ENCODE measurements at regions not wholly inside any gene's neighbourhood (a gene's known extent, or its start where the extent isn't known, plus 50 kb on each side); places are given as distances from the start of the nearest gene placed in this dataset.

DNA sequence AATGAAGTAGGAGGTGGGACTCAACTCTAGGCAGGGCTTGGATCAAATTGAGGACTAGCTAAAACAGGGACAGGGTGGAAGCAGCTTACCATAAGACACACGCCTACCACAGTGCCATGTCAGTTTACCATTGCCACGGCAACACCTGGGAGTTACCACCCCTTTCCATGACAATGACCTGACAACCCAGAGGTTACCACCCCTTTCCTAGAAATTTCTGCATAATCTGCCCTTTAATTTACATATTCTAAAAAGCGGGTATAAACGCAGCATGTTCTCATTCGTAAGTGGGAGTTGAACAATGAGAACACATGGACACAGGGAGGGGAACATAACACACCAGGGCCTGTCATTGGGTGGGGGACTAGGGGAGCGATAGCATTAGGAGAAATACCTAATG, 72.7 kb downstream of the GCC1 start:
- H3K4me1 ChIP-seq (ENCODE audit: control insufficient read depth, extremely low read depth, insufficient read depth, low read length) = no peaks in the 10 kb centered on the region
- peaks cover 4% of the 10 kb centered on the region in 2 experiments for H3K27me3 ChIP-seq (ENCODE audit: control insufficient read depth in 2 of 2, insufficient read depth in 2 of 2, low read length in 2 of 2)
- intact Hi-C loops (cut with micrococcal nuclease) (loop anchor here (5.0 kb wide), 1 partner anchor 710 kb away; no protein-coding TSS in a partner anchor), dilution Hi-C loops (cut with MboI; ENCODE audit: extremely low pct_ligation_motif_present, low sequenced_read_pairs) (no loop called here)
- H3K9me3 ChIP-seq (replicated peaks; ENCODE audit: control insufficient read depth, insufficient read depth, low read length) = no peaks in the 10 kb centered on the region
- FAIRE-seq (no peak), DNase-seq (ENCODE audit: low read depth, low spot score) (no peak)
- H3K36me3 ChIP-seq (ENCODE audit: control insufficient read depth in 2 of 2, extremely low read depth in 1 of 2, insufficient read depth in 2 of 2, low read length in 2 of 2) = no peaks in the 10 kb centered on the region
- H3K4me3 ChIP-seq (replicated peaks in 1 of 3; ENCODE audit: insufficient read depth in 1 of 3, low read depth in 1 of 3, low read length in 3 of 3) = no peak overlapping the region
- H3K9ac ChIP-seq (replicated peaks; ENCODE audit: extremely low read depth, insufficient read depth, low read length) = no peak overlapping the region
- H3K27ac ChIP-seq (ENCODE audit: insufficient read depth, low read depth, low read length) = no peak overlapping the region
- no peaks in the 10 kb centered on the region for H3K79me2 ChIP-seq (ENCODE audit: control insufficient read depth, insufficient read depth, low read length)
- H3K9me1 ChIP-seq (replicated peaks; ENCODE audit: control insufficient read depth, extremely low read depth, insufficient read depth, low read length) = no peaks in the 10 kb centered on the region
- BruUV-seq (replicated peaks) = no TSS peak
- ChIA-PET CTCF (interaction anchor here (0.7 to 1.1 kb wide), 2 partner anchors 165 to 710 kb away, joined by 3 to 6 read pairs; no protein-coding TSS in a partner anchor), POLR2A (no interaction called here)
- no peak overlapping the region for H3K4me2 ChIP-seq (ENCODE audit: insufficient read depth, low read length)
- TF ChIP-seq MAX (IDR thresholded peaks at IDR 0.05; ENCODE audit: insufficient read depth, insufficient read length) (no peak), MYC (IDR thresholded peaks at IDR 0.05; ENCODE audit: low read depth, low read length) (no peak), EZH2 (IDR thresholded peaks at IDR 0.05; ENCODE audit: borderline replicate concordance, low read depth, low read length, severe bottlenecking) (no peak), JUN (IDR thresholded peaks at IDR 0.05; ENCODE audit: borderline replicate concordance, insufficient read depth, insufficient read length, low read depth) (no peak), FOS (IDR thresholded peaks at IDR 0.05; ENCODE audit: borderline replicate concordance, insufficient read depth, low read length) (no peak), GATA2 (IDR thresholded peaks at IDR 0.05; ENCODE audit: insufficient read depth, insufficient read length, low read depth, low read length) (no peak), POLR2A (IDR thresholded peaks at IDR 0.05; ENCODE audit: low read depth, low read length) (no peak), POLR2AphosphoS5 (IDR thresholded peaks at IDR 0.05; ENCODE audit: insufficient read depth, low read depth, low read length) (no peak)
- TF ChIP-seq, protein P1, sequence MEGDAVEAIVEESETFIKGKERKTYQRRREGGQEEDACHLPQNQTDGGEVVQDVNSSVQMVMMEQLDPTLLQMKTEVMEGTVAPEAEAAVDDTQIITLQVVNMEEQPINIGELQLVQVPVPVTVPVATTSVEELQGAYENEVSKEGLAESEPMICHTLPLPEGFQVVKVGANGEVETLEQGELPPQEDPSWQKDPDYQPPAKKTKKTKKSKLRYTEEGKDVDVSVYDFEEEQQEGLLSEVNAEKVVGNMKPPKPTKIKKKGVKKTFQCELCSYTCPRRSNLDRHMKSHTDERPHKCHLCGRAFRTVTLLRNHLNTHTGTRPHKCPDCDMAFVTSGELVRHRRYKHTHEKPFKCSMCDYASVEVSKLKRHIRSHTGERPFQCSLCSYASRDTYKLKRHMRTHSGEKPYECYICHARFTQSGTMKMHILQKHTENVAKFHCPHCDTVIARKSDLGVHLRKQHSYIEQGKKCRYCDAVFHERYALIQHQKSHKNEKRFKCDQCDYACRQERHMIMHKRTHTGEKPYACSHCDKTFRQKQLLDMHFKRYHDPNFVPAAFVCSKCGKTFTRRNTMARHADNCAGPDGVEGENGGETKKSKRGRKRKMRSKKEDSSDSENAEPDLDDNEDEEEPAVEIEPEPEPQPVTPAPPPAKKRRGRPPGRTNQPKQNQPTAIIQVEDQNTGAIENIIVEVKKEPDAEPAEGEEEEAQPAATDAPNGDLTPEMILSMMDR (IDR thresholded peaks at IDR 0.05; ENCODE audit: extremely low read depth in 1 of 2, insufficient read depth in 1 of 2, low read depth in 1 of 2, low read length in 2 of 2) = no peak
- H4K20me1 ChIP-seq (replicated peaks; ENCODE audit: control insufficient read depth, extremely low read depth, insufficient read depth, low read length) = no peaks in the 10 kb centered on the region
- no peak overlapping the region for H2AFZ ChIP-seq (ENCODE audit: low read depth, low read length)

Data from endothelial cell of umbilical vein (primary cell).